Ectodermal cell (in vitro differentiated cells): ENCODE measurements at regions not wholly inside any gene's neighbourhood (a gene's known extent, or its start where the extent isn't known, plus 50 kb on each side); places are given as distances from the start of the nearest gene placed in this dataset.

Experiments
- H3K27ac ChIP-seq: 2 replicates; pipeline ENCODE4 v1.7.0; 2013; ENCODE audit warnings: mild to moderate bottlenecking, low read depth, low read length; ENCODE audit not compliant: insufficient read depth, poor library complexity, severe bottlenecking
- H3K27me3 ChIP-seq: 2 replicates; pipeline ENCODE4 v1.7.0; 2013; ENCODE audit warnings: mild to moderate bottlenecking, low read length; ENCODE audit not compliant: insufficient read depth, control insufficient read depth, poor library complexity, severe bottlenecking
- H3K36me3 ChIP-seq: one replicate; pipeline ENCODE4 v1.7.0; 2013; ENCODE audit warnings: low read length; ENCODE audit not compliant: control insufficient read depth, insufficient read depth
- H3K4me1 ChIP-seq: one replicate; pipeline ENCODE4 v1.7.0; 2013; ENCODE audit warnings: low read length; ENCODE audit not compliant: control insufficient read depth, insufficient read depth
- H3K4me3 ChIP-seq: 2 replicates; pipeline ENCODE4 v1.7.0; 2013; ENCODE audit warnings: low read depth, low read length, control low read depth; ENCODE audit not compliant: insufficient read depth
- H3K9me3 ChIP-seq: 2 replicates; pipeline ENCODE4 v1.7.0; 2013; ENCODE audit warnings: mild to moderate bottlenecking, low read length, moderate library complexity; ENCODE audit not compliant: control insufficient read depth
- WGBS, 2 experiments: methylation state at CpG; one replicate each; pipeline ENCODE4 v1.1.7; 2013; ENCODE audit warnings: missing lambda C conversion rate in 2 of 2; 5-methylcytosine and 5-hydroxymethylcytosine counted together

DNA sequence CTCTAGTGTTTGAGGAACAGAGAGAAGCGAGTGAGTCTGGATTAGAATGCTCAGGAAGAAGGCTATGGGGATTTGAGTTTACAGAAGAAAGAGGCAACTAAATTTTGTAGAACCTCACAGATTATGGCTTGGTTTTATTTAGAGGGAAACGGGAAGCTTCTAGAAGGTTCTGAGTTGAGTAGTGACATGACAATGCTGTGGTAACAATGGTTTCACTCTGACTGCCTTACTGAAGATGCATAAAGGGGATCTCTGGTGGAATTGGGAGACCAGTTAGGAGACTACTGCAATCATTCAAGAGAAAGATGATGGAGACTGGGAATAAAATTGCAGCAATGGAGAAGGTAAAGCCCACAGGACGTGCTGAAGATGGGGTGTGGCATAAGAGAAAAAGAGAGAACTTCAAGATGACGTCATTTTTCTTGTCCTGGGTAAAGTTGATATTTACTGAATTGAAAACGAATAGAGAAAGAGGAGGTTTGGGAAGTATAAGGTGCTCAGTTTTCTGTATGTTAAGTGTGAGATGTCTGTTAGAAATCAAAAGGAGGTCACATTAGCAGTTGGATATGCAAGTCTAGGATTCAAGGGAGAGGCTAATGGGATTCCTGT, 710.1 kb upstream of the NRSN1 start:
- H3K4me1 ChIP-seq, result no peaks in the 10 kb centered on the region

DNA sequence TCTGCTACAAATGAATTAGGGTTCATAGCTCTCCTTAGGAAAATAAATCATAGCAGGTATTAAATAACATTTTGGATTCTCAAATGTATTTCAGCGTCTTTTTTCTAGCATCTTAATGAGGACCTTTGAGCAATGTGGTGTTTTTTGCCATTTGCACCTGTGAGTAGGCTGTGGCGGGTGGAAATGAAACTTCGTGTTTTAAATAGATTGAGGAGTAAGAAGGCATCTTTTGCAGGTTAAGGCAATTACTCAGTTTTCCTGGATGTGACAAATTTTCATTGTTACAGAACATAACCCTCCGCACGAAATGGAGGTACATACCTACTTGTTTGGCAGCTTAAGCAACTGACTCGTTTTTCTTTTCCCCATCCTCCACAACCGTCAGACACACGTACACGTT, 708.9 kb upstream of the NRSN1 start:
- no peak overlapping the region for H3K27ac ChIP-seq
- H3K36me3 ChIP-seq, result no peaks in the 10 kb centered on the region
- no peaks in the 10 kb centered on the region for H3K9me3 ChIP-seq
- no peaks in the 10 kb centered on the region for H3K27me3 ChIP-seq
- no peak overlapping the region for H3K4me3 ChIP-seq
- WGBS, 2 experiments, result 96 to 99% methylated on average over 8 to 9 of the region's 9 CpGs
- H3K4me1 ChIP-seq, result no peaks in the 10 kb centered on the region

More for the DNA sequence above, 710.1 kb upstream of the NRSN1 start:
- no peaks in the 10 kb centered on the region for H3K36me3 ChIP-seq
- H3K9me3 ChIP-seq, result no peaks in the 10 kb centered on the region
- no peaks in the 10 kb centered on the region for H3K27me3 ChIP-seq
- WGBS, 2 experiments, result 90 to 94% methylated on average over 5 of the region's 5 CpGs
- no peak overlapping the region for H3K4me3 ChIP-seq
- no peak overlapping the region for H3K27ac ChIP-seq

DNA sequence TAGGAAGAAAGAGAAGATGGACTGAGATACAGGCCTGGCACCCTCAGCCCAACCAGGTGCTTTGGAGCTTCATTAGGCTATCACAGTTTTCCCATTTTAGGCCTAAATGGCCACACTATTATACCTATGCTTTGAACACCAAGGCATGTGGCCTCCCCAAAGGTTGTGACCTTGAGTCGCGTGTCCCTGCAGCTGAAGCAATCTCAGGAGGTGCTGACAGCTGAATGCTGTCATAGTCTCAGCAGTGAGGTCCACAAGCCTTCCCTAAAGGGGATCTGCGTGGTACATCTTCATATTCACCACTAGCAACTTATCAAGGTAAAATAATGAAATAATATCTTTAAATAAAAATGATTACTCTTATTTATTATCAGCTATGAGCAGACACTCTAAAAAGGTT, 707.9 kb upstream of the NRSN1 start:
- Histone ChIP-seq H3K36me3 (no peaks in the 10 kb centered on the region), H3K4me3 (no peak overlapping the region), H3K27me3 (no peaks in the 10 kb centered on the region), H3K9me3 (no peaks in the 10 kb centered on the region), H3K27ac (no peak overlapping the region), H3K4me1 (no peaks in the 10 kb centered on the region)
- 89 to 98% methylated on average over 2 to 3 of the region's 3 CpGs for WGBS, 2 experiments

DNA sequence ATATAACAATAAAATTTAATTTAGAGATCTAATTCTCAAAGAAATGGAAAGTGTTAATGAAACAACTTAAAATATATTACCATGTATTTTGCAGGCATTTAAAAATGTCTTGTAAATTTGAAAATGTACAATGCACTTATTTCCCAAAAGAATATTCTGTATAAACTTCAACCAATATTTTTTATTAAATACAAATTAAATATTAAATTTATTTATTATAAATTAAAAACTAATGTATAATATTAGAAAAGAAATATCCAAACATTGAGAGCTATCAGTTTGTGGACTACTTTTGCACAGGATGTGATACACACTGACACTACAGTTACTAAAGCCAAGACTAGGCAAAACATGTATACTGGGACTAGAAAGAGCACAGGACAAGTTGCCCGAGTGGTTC, 707.0 kb upstream of the NRSN1 start:
- Histone ChIP-seq H3K4me1 (no peaks in the 10 kb centered on the region), H3K27me3 (no peaks in the 10 kb centered on the region), H3K4me3 (no peak overlapping the region), H3K36me3 (no peaks in the 10 kb centered on the region), H3K27ac (no peak overlapping the region), H3K9me3 (no peaks in the 10 kb centered on the region)
- 100% methylated on average over 1 of the region's 1 CpG; no CpG with 5 or more reads in 1 of the 2 experiments for WGBS, 2 experiments

DNA sequence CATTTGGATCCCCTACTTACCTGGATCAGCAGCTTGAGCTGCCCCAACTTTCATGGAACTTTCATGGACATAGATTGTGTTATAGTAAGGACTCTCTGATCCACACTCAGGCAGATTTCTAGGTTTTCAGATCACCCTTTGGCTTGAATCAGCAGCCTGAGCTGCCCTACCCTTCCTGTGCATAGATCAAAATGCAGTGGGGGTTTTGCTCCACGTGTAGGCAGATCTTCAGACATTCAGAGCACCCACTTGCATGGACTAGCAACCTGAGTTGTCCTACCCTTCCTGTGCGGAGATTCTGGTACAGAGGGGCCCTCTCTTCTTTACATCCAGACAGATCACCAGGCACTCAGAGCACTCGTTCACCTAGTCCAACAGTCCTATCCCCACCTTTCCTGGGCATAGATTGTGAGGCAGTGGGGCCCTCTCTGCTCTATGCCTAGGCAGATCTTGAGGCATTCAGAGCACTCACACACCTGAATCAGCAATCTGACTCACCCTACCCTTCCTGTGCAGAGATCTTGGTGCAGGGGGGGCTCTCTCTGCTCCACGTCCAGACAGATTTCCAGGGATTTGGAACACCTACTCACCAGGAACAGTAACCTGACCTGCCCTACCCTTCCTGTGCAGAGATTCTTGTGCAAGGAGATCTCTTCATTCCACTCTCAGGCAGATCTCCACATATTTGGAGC, 705.2 kb upstream of the NRSN1 start:
- no peak overlapping the region for H3K27ac ChIP-seq
- no peaks in the 10 kb centered on the region for H3K4me1 ChIP-seq
- no peaks in the 10 kb centered on the region for H3K9me3 ChIP-seq
- no peak overlapping the region for H3K4me3 ChIP-seq
- WGBS, 2 experiments, result 89 to 90% methylated on average over 4 of the region's 4 CpGs
- H3K27me3 ChIP-seq, result no peaks in the 10 kb centered on the region
- H3K36me3 ChIP-seq, result no peaks in the 10 kb centered on the region

DNA sequence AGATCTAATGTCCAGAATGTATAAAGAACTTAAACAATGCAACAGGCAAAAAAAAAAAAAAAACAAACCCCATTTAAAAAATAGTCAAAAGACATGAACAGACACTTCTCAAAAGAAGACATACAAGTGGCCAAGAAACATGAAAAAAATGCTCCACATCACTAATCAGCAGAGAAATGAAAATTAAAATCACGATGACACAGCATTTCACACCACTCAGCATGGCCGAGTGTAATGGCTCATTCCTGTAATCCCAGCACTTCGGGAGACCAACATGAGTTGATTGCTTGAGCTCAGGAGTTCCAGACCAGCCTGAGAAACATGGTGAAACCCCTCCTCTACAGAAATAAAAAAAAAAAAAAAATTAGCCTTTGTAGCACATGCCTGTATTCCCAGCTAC, 701.4 kb upstream of the NRSN1 start:
- 85 to 89% methylated on average over 3 of the region's 3 CpGs for WGBS, 2 experiments

DNA sequence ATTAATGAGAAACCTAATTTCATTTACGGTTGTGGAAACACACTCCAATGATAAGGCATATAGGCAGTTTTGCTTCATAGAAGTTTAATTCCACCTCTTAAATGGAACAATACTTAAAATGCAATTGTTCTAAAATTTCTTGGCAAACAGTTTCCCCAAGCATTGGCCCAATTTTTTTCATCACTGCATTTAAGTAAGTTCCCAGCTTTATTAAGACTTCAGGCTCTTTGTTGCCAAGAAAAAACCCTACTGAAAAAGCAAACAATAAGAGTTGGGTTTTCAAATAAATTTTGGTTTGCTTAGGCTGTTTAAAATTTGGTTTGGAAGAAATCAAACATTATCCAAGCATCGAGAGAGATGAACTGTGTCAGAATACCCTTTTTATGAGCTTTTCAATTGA, 690.9 kb upstream of the NRSN1 start:
- no peaks in the 10 kb centered on the region for H3K9me3 ChIP-seq
- H3K27me3 ChIP-seq, result no peaks in the 10 kb centered on the region
- no peak overlapping the region for H3K4me3 ChIP-seq
- WGBS, 2 experiments, result 95% methylated on average over 2 of the region's 2 CpGs
- no peak overlapping the region for H3K27ac ChIP-seq
- H3K36me3 ChIP-seq, result no peaks in the 10 kb centered on the region
- H3K4me1 ChIP-seq, result no peaks in the 10 kb centered on the region

More for the DNA sequence above, 701.4 kb upstream of the NRSN1 start:
- Histone ChIP-seq H3K4me3 (no peak overlapping the region), H3K9me3 (no peaks in the 10 kb centered on the region), H3K27me3 (no peaks in the 10 kb centered on the region), H3K27ac (no peak overlapping the region), H3K4me1 (no peaks in the 10 kb centered on the region), H3K36me3 (no peaks in the 10 kb centered on the region)

DNA sequence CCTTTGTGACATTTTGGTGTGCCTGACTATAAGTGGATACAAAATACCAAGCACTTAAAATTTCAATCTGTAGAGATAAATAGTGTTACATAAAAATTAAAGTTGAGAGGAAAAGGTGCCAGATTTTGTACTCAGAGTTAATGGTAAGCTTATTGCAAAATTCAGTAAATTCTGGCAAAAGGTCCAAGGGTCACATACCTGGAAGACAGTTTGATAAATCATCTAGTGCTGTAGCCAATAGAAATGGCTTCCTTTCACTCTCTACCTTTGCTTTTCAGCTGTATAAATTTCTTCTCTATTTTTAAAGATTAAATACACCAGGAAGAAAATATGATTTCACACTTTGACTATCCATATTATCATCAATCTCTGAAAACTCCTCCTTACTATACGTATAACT, 690.2 kb upstream of the NRSN1 start:
- Histone ChIP-seq H3K4me1 (no peaks in the 10 kb centered on the region), H3K9me3 (no peaks in the 10 kb centered on the region), H3K36me3 (no peaks in the 10 kb centered on the region), H3K27me3 (no peaks in the 10 kb centered on the region), H3K4me3 (no peak overlapping the region), H3K27ac (no peak overlapping the region)
- 95 to 96% methylated on average over 1 of the region's 1 CpG for WGBS, 2 experiments

DNA sequence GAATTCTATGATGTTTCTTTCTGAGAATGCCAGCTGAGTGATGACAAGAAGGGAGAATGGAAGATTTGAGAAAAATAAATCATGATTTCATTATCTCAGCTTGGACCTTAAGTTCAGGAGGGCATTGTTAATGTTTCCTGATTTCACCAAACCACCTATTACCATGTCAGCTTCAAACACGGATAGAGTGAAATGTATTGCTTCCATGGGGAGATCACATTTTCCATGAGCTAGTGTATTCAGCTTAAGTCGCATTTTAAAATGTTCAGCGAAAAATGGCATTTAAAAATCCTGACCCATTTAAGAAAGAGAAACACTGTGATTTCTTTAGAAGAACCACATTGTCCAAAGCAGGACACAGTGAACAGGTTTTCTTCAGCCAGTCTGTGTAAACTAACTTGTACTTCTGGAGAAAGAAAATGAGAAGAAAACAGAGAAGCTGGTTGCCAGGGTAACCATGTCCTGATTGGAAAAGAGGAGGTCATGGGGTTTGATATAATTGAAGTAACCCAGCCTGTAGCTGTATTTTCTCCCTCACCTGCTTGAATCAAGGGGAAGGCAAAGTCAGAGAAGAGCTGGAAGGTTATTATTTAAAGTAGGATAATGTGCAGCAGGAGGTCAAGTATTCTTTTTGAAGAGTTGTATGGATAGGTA, 684.1 kb upstream of the NRSN1 start:
- H3K27me3 ChIP-seq, result no peaks in the 10 kb centered on the region

DNA sequence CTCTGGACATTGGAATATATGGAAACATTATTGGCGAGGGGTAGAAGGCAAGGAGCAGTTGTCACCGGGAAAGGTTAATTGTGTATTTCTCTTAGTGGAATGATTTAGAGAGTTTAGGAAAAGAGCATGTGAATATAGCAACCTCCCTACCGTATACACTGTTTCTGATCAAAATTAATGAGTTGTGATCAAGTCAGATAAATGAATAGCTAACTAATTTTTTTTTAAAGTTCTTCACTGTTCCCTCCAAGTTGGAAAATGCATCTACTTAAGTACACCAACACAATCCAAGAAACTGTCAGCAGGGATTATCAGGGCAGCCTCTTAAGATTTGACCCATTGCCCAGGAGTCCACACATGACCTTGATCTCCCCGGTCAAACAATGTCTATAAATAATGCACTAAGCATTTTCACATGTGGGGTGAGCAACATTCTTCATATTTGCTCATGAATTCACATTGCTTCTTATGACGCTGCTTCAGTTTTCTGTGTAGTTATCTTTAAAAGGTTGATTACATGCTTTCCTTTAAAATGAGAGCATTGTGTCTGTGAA, 680.8 kb upstream of the NRSN1 start:
- Histone ChIP-seq H3K36me3 (no peaks in the 10 kb centered on the region), H3K9me3 (no peaks in the 10 kb centered on the region), H3K4me3 (no peak overlapping the region), H3K4me1 (peaks cover 3% of the 10 kb centered on the region), H3K27me3 (no peaks in the 10 kb centered on the region), H3K27ac (no peak overlapping the region)
- WGBS, 2 experiments, result 94 to 97% methylated on average over 3 to 5 of the region's 5 CpGs

More for the DNA sequence above, 684.1 kb upstream of the NRSN1 start:
- no peaks in the 10 kb centered on the region for H3K36me3 ChIP-seq
- no peaks in the 10 kb centered on the region for H3K9me3 ChIP-seq
- WGBS, 2 experiments, result 92 to 98% methylated on average over 3 of the region's 3 CpGs
- no peak overlapping the region for H3K4me3 ChIP-seq
- no peak overlapping the region for H3K27ac ChIP-seq
- peaks cover 3% of the 10 kb centered on the region for H3K4me1 ChIP-seq
